GM19463 (cell line): ENCODE measurements at regions not wholly inside any gene's neighbourhood (a gene's known extent, or its start where the extent isn't known, plus 50 kb on each side); places are given as distances from the start of the nearest gene placed in this dataset.
"Not testable (repeated sequence)": the region's sequence is repeated elsewhere in the genome, so short reads cannot be mapped to it uniquely, and the experiment has no call there.

Source experiments
- ATAC-seq: cut with Tn5 transposase; IDR thresholded peaks from one replicate; pipeline ENCODE4 v1.9.1; 2021; ENCODE audit warnings: mild to moderate bottlenecking, moderate library complexity; ENCODE audit not compliant: unreplicated experiment

DNA sequence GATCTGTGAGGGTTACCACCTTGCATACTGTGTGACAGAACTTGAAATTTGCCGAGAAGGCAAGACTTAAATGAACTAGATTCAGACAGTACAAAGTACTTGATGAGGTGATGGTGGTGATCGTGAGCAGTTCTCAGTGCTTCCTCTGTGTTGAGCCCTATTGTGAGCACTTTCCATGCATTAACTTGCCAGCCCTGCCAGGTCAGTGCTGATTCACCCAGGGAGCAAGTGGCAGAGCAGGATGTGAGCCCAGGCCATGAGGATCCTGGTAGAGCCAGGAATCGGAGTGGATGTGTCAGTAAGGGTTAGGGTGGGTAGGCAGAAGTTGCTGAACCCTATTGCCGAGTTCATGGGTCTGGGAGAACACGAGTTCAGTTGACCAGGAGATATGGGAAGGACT is 4545.7 kb upstream of the TPTE start:
- ATAC-seq = not testable (repeated sequence)

GRCh38 chr21:5997586-5997985 is 4523.8 kb upstream of the TPTE start:
- not testable (repeated sequence) for ATAC-seq

- not testable (repeated sequence) for ATAC-seq
These were observed 4505.8 kb upstream of the TPTE start for GRCh38 chr21:6015422-6016057.

DNA sequence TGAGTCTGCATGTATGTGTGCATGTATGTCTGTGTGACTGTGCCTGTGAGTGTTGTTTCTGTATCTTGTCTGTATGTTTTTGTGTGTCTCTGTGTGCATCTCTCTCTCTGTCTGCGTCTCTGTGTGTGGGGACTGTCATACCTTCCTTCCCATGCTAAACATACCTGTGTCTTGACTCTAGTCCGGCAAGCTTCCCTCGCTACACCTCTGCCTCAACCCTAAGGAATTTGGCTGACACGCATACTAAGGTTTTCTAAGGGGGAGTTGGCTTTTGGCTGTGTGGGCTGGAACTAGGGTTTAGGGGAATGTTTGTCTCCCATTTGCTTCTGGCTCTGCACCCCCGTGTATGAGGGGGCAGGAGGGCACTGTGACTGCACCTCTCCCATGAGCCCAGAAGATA is 4500.9 kb upstream of the TPTE start:
- ATAC-seq = not testable (repeated sequence)

DNA sequence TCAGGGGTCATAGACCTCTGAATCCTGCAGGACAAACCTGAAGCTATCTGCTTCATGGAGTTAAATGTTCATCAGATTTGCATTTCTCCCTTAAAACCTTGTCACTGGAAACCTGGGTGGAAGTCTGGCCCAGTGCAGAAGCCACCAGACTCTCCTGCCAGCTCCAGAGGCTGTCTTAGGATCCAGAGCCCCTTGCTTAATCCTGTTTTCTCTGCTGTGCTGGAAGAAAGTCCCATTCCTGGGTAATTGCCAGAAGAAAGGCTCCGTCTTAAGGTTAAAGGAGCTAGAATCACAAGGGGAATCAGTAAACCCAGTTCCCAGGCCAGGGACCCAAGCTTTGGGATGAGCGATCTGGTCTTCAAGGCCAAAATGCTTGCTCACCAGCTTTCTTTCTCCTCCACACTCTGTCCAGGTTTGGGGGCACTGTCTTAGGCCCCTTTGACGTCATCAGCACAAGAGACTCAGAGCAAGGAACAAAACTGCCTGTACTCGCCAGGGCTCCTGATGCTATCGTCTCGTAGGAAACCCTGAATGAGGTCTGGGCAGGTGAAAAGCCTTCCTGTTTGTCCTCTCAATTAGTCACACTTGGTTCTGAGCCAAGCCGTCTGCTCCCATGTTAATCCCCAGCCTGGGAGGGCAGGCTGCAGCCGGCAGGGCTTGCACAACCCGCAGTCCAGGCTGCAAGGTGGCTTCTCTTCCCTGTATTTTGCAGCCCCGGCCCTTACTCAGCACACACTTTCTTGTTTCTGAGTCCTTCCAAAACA is 4500.2 kb upstream of the TPTE start:
- ATAC-seq = not testable (repeated sequence)

GRCh38 chr21:6021717-6022270 is 4499.6 kb upstream of the TPTE start:
- ATAC-seq = not testable (repeated sequence)

DNA sequence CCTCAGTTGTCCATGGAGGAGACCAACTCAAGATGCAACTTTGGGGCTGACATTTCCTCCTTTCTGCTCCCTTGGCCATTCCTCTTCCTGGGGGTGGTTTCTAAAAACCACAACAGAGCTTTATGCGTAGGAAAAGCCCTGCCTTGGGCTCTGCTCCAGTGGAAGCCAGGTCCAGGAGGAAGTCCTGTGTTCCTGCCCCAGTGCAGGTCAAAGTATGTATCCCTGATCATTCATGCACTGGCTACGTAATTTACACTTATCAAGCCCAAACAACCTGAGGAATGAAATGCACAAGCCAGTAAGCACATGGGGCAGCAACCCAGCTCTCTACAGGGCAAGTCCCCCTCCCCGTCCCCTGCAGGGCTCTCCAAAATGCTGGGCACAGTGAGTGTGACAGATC is 4498.1 kb upstream of the TPTE start:
- not testable (repeated sequence) for ATAC-seq

GRCh38 chr21:6025139-6025538 is 4496.2 kb upstream of the TPTE start:
- not testable (repeated sequence) for ATAC-seq

- ATAC-seq = not testable (repeated sequence)
These were observed 4493.9 kb upstream of the TPTE start for GRCh38 chr21:6027497-6027896.

GRCh38 chr21:6034124-6034678 is 4487.2 kb upstream of the TPTE start:
- ATAC-seq = not testable (repeated sequence)

DNA sequence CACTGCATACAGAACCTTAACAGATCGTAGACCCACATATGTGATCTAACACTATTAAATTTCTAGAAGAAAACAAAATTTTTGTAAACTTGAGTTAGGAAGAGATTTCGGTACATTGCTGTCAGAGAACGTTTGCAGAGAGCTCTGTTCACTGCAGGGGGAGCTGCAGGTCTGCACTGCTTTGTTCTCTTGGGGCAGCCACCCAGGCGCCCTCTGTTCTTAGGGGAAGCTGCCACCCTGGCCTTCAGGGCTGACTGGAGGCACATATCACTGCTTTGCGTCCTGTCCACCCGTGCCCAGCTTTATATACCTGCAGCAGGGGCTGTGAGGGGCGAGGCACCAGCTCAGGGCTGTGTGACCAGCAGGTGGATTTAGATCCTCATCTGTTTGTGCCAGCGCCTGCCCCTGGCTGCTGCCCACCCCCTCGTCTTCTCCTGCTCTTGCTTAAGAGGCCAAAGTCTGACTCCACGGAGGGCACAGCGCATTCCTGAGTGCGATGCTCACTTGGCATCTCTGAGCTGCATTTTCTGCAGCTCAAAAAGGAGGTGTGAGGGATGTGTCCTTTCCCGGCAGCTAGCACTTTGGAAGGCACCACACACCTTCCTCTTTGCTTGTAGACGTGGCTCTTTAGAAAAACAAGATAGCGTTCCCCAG is 4486.4 kb upstream of the TPTE start:
- not testable (repeated sequence) for ATAC-seq

- not testable (repeated sequence) for ATAC-seq
These were observed 4485.8 kb upstream of the TPTE start for GRCh38 chr21:6035474-6036155.

DNA sequence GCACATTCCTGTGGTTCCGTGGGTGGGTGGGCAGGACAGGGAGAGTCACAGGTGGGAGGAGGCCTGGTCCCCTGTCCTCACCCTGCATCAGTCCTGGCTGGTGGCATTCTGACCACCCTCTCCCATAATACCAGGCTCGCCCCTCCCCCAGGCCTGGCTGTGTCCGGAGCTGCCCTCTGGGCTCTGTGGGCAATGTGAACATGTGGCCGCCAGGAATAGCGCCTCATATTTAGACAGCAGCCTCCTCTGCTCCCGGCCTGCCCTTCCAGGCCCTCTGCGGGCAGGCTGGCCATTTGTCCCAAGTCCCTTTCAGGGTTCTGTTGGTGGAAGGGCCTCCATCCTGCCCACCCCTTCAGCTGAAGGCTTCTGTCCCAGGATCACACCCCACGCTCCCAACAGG is 4482.2 kb upstream of the TPTE start:
- not testable (repeated sequence) for ATAC-seq

DNA sequence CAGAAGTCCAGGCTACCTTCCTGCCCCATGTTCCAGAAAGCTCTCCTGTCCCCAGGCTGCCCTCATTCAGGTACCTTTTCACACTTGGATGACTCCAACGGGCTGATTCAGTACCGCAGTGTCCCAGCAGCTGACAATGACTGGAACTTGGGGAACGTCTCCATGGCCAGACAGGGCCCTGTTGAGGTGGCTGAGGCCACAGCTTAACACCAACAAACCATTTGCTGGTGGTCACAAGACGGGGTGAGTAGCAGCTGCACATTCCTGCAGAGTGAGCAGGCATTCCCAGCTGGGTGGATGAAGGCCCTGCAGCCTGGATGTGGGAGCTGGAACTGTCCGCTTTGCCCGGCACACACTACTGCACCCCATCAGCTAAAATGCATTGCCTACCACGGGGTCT is 4481.3 kb upstream of the TPTE start:
- not testable (repeated sequence) for ATAC-seq

DNA sequence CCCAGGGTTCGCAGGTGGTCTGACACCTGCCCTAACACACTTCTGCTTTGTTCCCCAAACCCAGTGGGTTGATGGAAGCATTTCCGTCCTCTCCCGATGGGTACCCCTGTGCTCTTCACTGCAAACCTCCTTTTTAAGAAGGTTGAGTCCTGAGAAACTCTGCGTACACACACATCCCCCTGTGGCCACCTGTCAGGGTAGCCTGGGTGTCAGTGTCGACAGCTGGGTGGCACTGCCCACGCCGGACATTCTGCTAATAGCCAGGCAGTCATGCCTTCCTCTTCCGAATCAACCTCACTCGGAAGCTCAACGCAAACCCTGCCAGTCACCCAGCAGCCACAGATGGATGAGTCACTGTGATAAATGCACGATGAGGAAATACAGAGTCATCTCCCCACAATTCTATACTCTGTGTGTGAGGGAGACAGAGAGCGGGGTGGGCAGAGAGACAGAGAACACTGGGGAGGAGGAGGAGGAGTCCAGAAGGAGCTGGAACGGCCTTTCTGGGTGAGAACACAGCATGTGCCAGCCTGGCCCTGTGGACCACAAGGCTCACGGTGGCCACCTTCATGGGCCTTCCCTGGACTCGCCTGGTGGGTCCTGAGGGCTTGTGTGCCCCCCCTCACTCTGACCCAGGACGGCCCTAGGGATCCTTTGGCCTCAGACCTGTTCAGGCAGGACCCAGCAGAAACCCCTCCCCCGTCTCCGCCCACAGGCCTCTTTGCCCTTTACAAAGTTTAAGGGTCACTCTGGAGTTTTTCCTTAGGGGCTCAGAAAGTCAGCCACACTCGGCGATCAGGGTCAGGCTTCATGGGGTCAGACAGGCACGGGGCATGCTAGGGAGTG is 4477.7 kb upstream of the TPTE start:
- not testable (repeated sequence) for ATAC-seq

GRCh38 chr21:6044695-6045094 is 4476.7 kb upstream of the TPTE start:
- ATAC-seq = not testable (repeated sequence)

GRCh38 chr21:6049930-6050329 is 4471.5 kb upstream of the TPTE start:
- ATAC-seq = not testable (repeated sequence)

GRCh38 chr21:6052109-6052508 is 4469.3 kb upstream of the TPTE start:
- not testable (repeated sequence) for ATAC-seq

- ATAC-seq = not testable (repeated sequence)
These were observed 4468.2 kb upstream of the TPTE start for GRCh38 chr21:6053145-6053544.

GRCh38 chr21:6058997-6059396 is 4462.4 kb upstream of the TPTE start:
- ATAC-seq = not testable (repeated sequence)
